Fibroblast of villous mesenchyme (primary cell): ENCODE measurements at regions not wholly inside any gene's neighbourhood (a gene's known extent, or its start where the extent isn't known, plus 50 kb on each side); places are given as distances from the start of the nearest gene placed in this dataset.
A peak's percentile ranks its signal among the peaks of the same experiment; 100 is the strongest.

ENCODE experiments used
- DNase-seq: peaks from one replicate; pipeline ENCODE4 v3.0.0-alpha.2; 2010; ENCODE audit warnings: low read depth
- H3K4me3 ChIP-seq: 2 replicates; pipeline ENCODE4 v1.5.1; 2011; ENCODE audit warnings: low read depth, mild to moderate bottlenecking, low read length
- TF ChIP-seq, protein P1 (sequence below): IDR thresholded peaks from 2 replicates; pipeline ENCODE4 v1.5.1; 2012; ENCODE audit warnings: low read depth, mild to moderate bottlenecking, low read length; ENCODE audit not compliant: insufficient read depth

DNA sequence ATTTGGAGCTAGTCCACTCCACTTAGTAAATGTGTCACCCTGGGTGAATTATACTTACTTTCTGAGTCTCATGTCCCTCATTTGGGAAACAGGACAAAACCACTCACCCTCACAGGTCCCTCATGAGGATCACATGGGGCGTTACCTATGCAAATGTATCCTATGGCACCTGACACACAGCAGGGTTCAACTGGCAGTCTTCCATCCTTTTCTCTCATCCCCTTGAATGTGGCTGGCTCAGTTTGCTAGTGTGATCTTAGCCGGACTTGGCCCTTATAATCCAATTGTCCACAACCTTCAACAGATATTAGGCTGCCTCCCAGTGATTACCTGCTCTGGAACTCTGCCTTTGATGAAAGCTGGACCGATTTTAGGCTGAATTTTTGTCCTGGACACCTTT lies 308.8 kb downstream of the MAP2K6 start:
- TF ChIP-seq, protein P1, sequence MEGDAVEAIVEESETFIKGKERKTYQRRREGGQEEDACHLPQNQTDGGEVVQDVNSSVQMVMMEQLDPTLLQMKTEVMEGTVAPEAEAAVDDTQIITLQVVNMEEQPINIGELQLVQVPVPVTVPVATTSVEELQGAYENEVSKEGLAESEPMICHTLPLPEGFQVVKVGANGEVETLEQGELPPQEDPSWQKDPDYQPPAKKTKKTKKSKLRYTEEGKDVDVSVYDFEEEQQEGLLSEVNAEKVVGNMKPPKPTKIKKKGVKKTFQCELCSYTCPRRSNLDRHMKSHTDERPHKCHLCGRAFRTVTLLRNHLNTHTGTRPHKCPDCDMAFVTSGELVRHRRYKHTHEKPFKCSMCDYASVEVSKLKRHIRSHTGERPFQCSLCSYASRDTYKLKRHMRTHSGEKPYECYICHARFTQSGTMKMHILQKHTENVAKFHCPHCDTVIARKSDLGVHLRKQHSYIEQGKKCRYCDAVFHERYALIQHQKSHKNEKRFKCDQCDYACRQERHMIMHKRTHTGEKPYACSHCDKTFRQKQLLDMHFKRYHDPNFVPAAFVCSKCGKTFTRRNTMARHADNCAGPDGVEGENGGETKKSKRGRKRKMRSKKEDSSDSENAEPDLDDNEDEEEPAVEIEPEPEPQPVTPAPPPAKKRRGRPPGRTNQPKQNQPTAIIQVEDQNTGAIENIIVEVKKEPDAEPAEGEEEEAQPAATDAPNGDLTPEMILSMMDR, result no peak
- no peak for DNase-seq
- no peak overlapping the region for H3K4me3 ChIP-seq

DNA sequence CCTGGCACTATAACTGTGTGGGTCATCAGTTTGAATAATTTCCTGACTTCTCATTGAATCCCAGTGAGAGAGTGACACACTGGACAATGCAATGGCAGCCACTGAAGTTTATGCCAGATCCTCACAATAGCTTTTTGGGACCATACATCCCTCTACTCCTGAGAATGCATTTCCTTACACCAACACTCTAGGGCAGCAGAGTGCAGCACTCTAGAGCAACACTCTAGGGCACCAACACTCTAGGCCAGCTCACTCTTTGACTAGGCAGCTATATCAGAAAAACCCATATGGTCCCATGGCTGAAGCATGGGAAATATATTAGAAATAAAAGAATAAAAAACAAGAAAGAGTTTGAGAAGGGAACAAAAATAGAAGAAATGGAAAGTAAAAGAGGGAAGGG lies 309.2 kb downstream of the MAP2K6 start:
- DNase-seq, result no peak
- TF ChIP-seq, protein P1, result peak; percentile 30
- H3K4me3 ChIP-seq, result no peak overlapping the region

DNA sequence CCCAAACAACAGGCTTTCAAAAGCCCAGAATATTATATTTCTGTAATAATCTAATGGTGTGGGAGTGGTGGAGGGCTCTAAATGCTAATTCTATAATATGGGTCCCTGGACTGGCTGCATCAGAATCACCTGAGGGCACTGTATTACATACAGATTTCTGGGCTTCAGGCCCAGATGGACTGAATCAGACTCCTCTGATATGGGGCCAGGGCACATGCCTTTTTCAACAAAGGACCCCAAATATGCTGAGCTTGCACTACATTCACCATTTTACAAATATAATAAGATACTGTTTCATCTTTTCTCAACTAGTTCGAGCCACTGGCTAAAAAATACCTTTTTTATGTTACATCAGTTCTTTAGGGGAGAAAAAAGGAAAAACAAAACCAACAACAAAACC lies 309.7 kb downstream of the MAP2K6 start:
- H3K4me3 ChIP-seq, result no peak overlapping the region
- TF ChIP-seq, protein P1, result no peak
- no peak for DNase-seq

DNA sequence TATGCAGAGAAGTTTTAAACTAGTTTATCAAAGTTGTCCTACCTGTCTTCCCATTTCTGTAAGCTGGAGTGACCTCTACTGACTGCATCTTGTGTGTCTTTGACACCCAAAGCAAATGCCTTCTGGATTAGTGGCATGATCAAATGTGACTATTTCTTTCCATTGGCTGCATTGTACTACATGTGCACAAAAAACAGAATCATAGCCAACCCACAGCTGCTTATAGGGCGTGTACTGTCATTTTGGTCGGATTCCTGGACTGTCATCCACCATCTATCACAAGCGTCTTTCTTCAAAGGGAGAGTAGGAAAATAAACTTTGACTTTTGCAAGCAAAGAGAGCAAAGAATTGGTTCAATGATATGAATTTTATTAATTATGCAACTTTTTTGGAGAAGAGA lies 310.6 kb downstream of the MAP2K6 start:
- TF ChIP-seq, protein P1, result no peak
- H3K4me3 ChIP-seq, result no peak overlapping the region
- DNase-seq, result no peak

DNA sequence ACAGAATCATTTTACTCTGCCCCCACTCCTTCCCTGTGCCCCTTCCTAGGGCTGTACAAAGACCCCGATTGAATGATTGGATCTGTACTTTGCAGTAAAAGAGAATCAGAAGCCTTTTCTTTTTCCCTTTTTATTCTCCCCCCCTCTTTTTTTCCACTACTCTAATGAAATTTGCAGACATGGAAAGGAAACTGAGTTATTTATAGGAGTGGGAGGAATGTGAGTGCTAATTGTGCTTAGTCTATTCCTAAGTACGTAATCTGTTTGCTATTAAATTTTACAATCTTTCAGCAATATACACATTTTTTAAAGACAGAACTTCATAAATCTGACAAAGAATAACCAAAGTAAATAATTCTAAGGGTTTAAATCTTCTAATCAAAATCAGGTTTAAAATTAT lies 314.3 kb downstream of the MAP2K6 start:
- H3K4me3 ChIP-seq, result no peak overlapping the region
- TF ChIP-seq, protein P1, result no peak
- no peak for DNase-seq

DNA sequence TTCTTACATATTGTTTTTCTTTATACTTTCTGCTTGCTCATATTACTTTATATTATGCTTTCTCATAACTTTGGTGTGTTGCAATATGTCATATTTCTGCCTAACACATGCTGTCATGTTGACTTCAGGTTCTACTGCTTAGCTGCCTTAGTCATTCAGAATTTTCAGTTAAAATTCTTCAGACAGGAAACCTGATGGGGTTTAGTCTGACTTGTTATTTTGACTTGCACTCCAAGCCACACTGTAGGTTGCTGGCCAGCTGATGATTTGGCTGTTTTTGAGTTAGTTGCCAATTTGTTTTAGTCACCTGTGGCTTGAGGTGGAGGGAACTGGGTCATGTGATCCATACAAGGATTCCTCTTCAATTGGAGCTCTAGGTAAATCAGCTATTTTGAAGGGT lies 315.4 kb downstream of the MAP2K6 start:
- no peak overlapping the region for H3K4me3 ChIP-seq
- DNase-seq, result no peak

More for the DNA sequence above, 315.4 kb downstream of the MAP2K6 start:
- TF ChIP-seq, protein P1, result no peak
